Dermis blood vessel endothelial cell (primary cell): ENCODE measurements at regions not wholly inside any gene's neighbourhood (a gene's known extent, or its start where the extent isn't known, plus 50 kb on each side); places are given as distances from the start of the nearest gene placed in this dataset.

Experiments
- DNase-seq: peaks from one replicate; pipeline ENCODE4 v3.0.0; 2010

GRCh38 chr18:49656073-49656692 lies 94.3 kb downstream of the LIPG start:
- DNase-seq: peak; percentile 50

DNA sequence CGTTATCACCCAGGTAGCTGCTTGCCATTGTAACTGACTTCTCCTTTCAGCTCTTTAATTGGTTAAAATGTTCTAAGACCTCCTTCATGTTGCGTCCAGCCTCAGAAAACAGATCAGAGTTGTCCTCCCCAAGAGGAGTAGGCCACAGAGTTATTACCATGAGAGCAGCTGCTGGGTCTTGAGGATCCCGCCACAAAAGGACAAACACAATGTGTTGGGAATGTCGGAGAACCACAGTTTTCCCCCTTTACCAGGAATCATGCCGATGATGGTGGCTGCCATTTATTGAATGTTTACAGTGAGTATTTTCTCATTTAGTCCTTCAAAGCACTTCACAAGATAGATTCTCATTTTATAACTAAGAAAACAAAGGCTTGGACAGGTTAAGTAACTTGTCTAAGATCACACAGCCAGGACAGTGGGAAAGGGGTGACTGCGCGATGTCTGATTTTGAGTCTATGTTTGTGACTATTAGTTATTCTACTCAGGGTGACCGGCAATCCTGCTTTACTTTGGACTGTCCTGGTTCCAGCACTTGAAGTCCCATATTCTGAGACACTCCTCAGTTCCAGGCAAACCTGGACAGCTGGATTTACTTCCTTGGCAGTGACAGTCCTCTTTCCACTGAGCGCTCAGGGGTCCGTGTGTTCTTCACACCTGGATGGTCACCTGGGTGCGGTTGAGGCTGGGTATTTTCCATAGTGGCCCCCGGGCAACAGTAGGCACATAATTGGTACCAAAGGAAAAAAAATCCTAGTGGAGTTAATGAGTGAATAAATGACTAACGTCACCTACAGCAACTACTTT lies 93.6 kb downstream of the LIPG start:
- DNase-seq: no peak

DNA sequence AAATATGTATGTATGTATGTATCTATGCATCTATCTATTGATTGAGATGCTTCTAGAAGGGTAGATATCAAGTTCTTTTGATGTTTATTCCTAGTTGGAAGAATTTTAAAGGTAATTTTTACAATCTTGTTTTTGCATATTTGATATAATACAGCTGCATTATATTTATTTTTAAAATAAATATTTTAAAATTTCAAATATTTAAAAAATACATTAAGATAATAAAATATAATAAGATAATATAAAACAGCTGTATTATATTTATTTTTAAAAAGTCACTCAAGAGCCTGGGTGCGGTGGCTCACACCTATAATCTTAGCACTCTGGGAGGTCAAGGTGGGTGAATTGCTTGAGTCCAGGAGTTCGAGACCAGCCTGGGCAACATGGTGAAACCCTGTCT lies 92.5 kb downstream of the LIPG start:
- DNase-seq: no peak

- no peak for DNase-seq
Observed at GRCh38 chr18:49652881-49653724, 91.2 kb downstream of the LIPG start.

- DNase-seq: no peak
Observed at GRCh38 chr18:49651033-49651432, 89.2 kb downstream of the LIPG start.

DNA sequence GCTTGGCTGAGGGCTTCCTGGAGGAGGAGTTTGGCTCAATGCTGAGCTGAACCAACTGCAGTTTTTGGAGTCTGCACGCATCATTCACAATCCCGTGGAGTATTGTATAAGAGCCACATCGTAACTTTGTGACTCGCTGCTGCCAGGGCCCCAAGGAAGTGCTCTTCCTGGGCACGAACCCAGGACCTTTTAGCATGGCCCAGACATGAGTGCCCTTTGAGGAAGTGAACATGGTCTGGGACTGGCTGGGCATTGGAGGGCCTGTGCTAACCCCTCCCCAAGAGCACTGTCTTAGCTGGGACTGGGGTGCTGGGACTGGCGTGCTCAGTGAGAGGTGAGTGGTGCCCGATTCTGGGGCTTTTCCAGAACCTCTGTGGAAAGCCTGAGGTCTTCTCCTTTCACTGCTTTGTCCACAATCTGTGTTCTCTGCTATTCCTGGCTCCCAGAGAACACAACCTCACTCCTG lies 88.6 kb downstream of the LIPG start:
- no peak for DNase-seq

- DNase-seq: no peak
Observed at GRCh38 chr18:49648811-49649210, 87.0 kb downstream of the LIPG start.
